ENCODE measurements at regions not wholly inside any gene's neighbourhood (a gene's known extent, or its start where the extent isn't known, plus 50 kb on each side); places are given as distances from the start of the nearest gene placed in this dataset.
"Not testable (repeated sequence)": the region's sequence is repeated elsewhere in the genome, so short reads cannot be mapped to it uniquely, and the experiment has no call there.

GRCh38 chr1:82790556-82790955 lies 989.8 kb downstream of the ADGRL2 start:
- DNase-seq: no peak

DNA sequence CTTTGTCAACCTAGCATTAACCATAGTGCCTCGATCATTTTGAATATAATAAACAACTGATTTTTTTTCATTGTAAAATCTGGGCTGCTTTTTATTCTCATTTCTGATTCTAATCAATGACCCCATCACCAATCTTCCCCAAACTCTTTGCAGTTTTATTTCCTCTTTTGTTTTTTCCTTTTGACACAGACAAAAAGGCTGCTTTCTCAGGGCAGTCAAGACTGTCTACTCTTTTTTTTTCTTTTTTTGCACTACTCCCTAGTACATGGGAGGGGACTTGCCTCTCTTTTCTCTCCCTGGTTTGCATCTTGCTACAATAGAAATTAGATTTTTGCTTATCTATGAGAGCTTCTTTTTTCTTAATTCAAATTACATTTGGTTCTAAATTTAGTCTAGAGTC lies 987.9 kb downstream of the ADGRL2 start:
- DNase-seq: no peak

GRCh38 chr1:82788038-82788437 lies 987.3 kb downstream of the ADGRL2 start:
- DNase-seq: no peak

DNA sequence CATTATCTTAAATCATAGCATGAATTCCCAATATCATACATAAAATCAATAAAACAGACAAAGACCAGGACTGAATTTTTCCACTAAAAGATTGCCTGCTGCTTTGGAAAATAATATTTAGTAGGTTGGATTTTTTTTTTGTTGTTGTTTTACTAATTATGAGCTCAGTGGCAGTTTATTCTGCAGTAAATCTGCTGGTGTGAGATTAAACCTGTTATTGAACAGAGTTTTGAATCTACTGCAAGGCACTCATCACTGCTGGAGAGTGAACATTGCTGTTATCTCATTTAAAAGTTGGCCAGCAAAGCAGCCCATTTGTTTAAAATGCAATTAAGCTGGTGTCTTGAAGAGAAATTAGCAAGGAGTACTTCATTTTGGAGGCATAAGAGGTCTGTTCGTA lies 986.1 kb downstream of the ADGRL2 start:
- DNase-seq: no peak

DNA sequence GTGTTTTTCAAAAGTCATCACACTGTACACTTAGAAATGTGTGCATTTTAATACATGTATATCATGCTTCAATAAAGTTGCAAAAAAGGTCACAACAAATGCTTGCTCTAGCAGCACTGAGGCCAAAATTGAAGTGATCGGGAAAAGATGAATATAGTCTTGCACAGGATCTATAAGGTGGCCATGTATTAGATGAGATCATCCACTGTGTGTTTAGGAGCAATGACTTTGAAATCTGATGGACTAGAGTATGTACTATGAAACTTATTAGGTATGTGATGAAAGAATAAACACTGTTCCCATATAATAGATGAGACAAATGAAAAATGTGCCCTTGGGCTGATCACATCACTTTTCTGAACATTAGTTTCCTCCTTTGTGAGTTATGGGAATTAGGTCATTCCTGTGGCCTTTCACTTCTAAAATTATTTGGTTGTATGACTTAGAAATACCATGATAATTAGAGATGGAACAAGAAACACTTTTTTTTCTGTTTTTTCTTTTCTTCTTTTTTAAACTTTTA lies 984.6 kb downstream of the ADGRL2 start:
- no peak for DNase-seq

GRCh38 chr1:82783044-82783443 lies 982.3 kb downstream of the ADGRL2 start:
- no peak for DNase-seq

- DNase-seq: no peak
These were observed 981.9 kb downstream of the ADGRL2 start for GRCh38 chr1:82782599-82782998.

- DNase-seq: no peak
These were observed 977.9 kb downstream of the ADGRL2 start for GRCh38 chr1:82778612-82779011.

DNA sequence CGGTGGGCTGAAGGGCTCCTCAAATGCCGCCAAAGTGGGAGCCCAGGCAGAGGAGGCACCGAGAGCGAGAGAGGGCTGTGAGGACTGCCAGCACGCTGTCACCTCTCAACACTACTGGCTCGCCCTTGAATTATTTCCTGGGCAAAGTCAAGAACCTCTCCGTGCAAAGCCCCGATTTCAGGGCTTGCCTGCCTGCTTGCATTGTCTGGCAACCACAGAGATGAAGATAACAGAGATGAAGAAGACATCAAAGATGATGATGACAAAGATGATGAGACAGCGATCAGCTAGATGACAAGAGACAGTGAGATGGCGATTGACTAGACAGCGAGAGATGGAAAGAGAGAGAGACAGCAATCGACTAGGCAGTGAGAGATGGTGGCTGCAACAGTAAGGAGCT lies 976.5 kb downstream of the ADGRL2 start:
- DNase-seq: no peak

- DNase-seq: not testable (repeated sequence)
These were observed 976.0 kb downstream of the ADGRL2 start for GRCh38 chr1:82776730-82777129.

- DNase-seq: peak; percentile 15
These were observed 974.8 kb downstream of the ADGRL2 start for GRCh38 chr1:82775406-82776000.

GRCh38 chr1:82762829-82763532 lies 962.2 kb downstream of the ADGRL2 start:
- no peak for DNase-seq

- DNase-seq: no peak
These were observed 958.3 kb downstream of the ADGRL2 start for GRCh38 chr1:82759035-82759434.

DNA sequence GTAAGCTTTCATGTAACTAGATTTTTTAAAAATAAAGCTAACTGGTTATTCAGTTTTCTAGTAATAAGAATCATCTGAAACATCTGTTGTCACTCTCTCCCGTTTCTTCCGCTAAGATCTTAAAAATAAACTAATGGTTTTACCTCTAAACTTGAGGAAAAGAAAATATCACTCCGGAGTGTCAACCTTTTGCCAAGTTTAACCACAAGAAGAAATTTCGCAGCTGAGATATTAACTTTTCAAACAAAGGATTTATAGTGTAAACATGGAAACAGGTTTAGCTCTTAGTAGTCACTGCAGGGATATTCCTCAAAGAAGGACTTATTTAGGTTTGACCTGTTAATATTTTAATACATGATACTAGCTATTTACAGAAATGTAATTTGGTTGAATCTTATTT lies 954.9 kb downstream of the ADGRL2 start:
- no peak for DNase-seq

- DNase-seq: no peak
These were observed 954.5 kb downstream of the ADGRL2 start for GRCh38 chr1:82755191-82755590.

GRCh38 chr1:82752046-82752445 lies 951.3 kb downstream of the ADGRL2 start:
- no peak for DNase-seq

DNA sequence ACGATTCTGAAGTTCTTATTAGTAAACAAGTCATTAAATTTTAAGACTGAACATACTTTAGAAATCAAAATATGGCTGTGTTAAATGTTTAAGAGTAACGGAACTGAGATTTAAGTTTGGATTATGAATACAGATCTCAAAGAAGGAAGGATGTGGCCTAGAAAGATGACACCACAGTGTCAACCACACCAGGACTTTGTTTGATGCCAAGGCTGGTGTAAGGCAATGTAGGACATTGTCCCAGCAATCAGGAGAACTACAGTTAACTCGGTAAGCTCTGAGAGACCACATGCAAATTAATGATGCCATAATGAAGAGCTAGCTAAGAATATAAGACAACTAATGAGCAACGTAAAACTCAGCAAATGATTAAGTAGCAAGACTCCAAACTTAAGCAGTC lies 932.9 kb downstream of the ADGRL2 start:
- DNase-seq: no peak

DNA sequence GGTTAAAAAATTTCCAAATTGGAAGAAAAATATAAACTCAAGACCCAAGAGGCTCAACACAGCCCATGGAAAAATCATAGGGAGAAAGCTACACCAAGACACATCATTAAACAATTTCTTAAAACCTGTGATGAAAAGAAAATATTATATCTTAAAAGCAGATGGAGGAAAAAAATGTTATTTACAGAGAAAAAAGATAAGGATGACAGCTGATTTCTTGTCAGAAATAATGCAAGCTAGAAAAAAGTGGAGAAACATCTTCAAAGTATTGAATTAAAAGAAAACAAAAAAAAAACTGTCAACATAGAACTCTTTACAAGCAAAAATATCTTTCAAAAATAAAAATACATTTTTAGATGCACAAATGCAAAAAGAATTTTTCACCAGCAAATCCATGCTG lies 930.5 kb downstream of the ADGRL2 start:
- DNase-seq: no peak

DNA sequence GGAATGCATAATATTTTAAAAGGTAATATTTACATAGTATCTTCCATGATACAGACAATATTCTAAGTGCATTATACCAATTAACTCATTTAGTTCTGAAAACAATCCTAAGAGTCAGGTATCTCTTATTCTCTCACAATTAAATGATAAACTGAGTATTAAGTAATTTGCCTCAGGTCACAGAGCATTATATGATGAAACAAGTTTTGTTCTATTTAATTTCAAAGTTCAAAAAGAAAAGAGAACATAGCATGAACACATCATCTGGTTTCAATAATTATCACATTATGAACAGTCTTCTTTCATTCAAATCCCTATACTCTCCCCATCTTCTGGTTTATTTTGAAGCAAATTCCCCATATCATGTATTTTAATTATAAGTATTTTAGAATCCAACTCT lies 927.5 kb downstream of the ADGRL2 start:
- DNase-seq: no peak

DNA sequence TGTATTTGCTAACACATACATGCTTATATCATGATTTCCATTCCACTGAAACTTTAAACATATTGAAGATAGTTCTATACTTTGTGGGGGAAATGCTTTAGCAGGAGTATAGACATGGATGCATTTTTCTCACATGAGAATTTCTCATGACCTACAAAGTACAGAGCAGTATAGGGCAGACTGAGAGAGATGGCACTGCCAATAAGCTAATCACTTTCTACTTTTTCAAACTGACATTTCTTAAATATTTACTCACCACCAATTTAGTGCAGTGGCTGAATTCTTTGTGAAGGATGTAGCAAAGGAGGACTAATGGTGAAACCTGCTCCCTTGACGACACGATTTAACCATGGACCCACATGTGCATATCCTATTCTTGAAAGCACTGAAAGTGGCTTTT lies 923.5 kb downstream of the ADGRL2 start:
- no peak for DNase-seq

DNA sequence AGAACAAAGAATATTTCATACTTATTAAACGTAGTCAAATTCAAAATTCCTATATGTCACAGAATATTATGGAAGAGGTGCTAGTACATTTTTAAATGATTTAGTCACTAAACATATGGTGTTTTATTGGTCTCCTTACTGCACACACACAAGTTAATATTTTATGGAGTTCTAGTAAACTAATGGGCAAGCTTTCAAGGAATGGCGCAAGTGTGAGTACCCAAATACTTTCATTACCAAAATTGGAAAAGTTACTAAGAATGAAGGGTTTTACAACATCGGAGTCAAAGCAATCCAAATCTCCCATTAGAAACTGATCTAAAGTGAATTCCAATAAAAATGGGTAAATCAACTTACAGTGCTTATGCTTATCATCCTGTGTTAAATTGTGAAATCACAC lies 921.9 kb downstream of the ADGRL2 start:
- no peak for DNase-seq

- DNase-seq: no peak
These were observed 921.0 kb downstream of the ADGRL2 start for GRCh38 chr1:82721702-82722101.

DNA sequence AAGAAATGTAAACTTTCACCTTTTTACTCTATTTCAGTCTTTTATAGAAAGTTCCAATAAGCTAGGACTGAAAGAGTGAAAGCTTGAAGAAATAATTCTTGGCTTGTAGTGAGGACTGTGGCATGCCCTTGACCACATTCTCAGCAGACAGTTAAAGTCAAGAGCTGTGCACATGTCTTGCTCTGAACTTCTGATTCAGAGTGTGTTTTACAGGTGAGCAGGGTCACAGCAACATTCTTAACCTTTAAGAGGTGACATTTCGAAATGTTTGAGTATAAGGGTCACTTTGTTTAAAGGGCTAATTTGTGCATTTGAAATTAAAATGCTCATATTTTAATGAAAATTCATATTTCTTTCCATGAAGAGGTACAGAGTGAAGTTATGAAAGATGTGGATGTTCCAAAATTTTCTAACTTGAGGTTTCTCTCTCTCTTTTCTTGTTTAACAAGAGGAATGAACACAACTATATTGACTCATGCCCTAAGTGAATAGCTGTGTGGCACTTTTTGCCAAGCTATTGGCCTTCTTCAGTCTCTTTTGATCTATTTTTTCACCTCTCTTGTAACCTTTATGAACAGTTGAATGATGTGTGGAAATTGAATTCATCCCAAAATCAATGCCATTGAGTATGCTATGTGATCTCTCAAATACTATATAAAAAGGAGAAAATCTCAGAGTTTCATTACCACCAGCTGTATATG lies 918.1 kb downstream of the ADGRL2 start:
- no peak for DNase-seq

DNA sequence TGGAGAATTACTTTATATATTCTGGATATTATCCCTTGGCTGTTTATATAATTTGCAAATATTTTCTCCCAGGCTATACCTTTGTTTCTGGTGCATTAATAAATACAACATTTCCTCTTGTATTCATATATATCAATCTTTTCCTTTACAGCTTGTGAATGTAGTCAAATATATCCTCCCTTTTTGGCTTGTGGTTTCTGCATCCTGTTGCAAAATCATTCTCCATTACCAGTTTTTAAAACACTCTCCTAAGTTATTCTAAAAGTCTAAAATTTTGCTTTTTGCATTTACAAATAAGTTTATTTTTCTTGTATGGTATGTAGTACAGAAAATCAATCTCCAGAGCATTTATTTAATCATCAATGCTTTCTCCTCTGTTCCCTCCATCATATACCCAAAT lies 909.4 kb downstream of the ADGRL2 start:
- no peak for DNase-seq
